ENCODE measurements at regions not wholly inside any gene's neighbourhood (a gene's known extent, or its start where the extent isn't known, plus 50 kb on each side); places are given as distances from the start of the nearest gene placed in this dataset.

DNA sequence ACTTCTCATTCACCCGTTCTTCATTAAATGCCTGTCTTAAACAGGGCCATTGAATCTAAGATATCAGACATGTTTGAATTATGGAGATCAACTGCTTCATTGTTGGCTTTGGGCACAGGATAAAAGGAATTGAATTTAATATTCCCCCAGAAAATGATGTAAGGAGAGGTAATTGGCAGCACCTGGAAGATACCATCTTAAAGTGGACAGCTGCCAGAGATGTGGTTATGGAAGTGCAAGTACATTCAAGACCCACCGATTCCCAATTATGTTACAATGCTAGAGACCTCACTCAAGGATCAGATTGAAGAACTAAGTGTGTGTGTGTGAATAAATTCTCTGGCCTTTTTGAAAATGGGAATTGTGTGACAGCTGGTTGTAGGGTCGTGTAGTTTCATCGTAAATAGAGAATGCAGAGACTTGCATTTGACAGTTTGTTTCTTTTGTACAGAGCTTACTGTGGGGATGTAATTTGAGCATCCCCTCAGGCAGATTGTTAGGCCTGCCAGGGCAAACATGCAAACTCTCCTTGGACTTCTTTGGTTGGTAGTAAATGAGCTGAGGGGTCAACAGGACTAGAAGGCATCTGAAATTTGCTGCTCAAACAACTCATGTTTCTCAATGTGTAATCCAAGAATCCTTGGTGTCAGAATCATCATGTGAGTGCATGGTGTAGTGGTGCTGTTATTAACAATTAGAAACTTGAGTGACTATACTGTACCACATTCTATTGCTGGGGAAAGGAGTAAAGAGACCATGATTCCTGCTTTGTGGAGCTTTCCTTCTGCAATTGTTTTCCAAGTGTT is 359.2 kb upstream of the THRB start:
- TF ChIP-seq, protein P1, sequence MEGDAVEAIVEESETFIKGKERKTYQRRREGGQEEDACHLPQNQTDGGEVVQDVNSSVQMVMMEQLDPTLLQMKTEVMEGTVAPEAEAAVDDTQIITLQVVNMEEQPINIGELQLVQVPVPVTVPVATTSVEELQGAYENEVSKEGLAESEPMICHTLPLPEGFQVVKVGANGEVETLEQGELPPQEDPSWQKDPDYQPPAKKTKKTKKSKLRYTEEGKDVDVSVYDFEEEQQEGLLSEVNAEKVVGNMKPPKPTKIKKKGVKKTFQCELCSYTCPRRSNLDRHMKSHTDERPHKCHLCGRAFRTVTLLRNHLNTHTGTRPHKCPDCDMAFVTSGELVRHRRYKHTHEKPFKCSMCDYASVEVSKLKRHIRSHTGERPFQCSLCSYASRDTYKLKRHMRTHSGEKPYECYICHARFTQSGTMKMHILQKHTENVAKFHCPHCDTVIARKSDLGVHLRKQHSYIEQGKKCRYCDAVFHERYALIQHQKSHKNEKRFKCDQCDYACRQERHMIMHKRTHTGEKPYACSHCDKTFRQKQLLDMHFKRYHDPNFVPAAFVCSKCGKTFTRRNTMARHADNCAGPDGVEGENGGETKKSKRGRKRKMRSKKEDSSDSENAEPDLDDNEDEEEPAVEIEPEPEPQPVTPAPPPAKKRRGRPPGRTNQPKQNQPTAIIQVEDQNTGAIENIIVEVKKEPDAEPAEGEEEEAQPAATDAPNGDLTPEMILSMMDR (IDR thresholded peaks at IDR 0.05): no peak
- no peak for TF ChIP-seq POLR2A (IDR thresholded peaks at IDR 0.05)
- intact Hi-C loops (cut with DNase I): no loop called here
- no peak overlapping the region for H3K27ac ChIP-seq
- no peaks in the 10 kb centered on the region for H3K9me3 ChIP-seq
- no peak for ATAC-seq
- no peak for DNase-seq
- no peaks in the 10 kb centered on the region for H3K27me3 ChIP-seq
- no peaks in the 10 kb centered on the region for H3K36me3 ChIP-seq (replicated peaks in 1 of 2; ENCODE audit: insufficient read depth in 1 of 2, low read depth in 2 of 2)
- WGBS, 2 donors: 59 to 61% methylated on average over 4 of the region's 4 CpGs
- no peaks in the 10 kb centered on the region for H3K4me1 ChIP-seq
- no peak overlapping the region for H3K4me3 ChIP-seq

DNA sequence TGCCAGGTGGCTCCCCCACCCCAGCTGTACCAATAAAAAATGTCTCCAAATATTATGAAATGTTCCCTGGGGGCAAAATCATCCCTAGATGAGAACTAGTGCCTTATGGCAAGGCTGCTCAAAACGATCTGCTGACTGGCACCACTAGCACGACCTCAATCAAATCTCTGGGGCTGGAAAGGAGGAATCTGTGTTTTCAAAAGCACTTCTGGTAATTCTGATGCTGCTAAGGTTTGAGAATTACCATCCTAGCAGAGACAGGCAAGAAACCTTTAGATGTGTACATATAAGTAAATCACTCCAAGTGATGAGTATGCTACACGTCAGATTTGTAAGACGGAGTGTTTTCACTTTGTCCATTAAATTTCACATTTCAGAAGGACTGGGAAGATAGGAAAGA is 360.1 kb upstream of the THRB start:
- no peak overlapping the region for H3K4me3 ChIP-seq
- no peaks in the 10 kb centered on the region for H3K27me3 ChIP-seq
- H3K9me3 ChIP-seq: no peaks in the 10 kb centered on the region
- TF ChIP-seq, protein P1 (IDR thresholded peaks at IDR 0.05): no peak
- no peak for TF ChIP-seq POLR2A (IDR thresholded peaks at IDR 0.05)
- no peak for ATAC-seq
- H3K36me3 ChIP-seq (replicated peaks in 1 of 2; ENCODE audit: insufficient read depth in 1 of 2, low read depth in 2 of 2): no peaks in the 10 kb centered on the region
- no peak overlapping the region for H3K27ac ChIP-seq
- H3K4me1 ChIP-seq: no peaks in the 10 kb centered on the region
- intact Hi-C loops (cut with DNase I): no loop called here
- WGBS, 2 donors: 70 to 81% methylated on average over 4 of the region's 4 CpGs
- DNase-seq: no peak

DNA sequence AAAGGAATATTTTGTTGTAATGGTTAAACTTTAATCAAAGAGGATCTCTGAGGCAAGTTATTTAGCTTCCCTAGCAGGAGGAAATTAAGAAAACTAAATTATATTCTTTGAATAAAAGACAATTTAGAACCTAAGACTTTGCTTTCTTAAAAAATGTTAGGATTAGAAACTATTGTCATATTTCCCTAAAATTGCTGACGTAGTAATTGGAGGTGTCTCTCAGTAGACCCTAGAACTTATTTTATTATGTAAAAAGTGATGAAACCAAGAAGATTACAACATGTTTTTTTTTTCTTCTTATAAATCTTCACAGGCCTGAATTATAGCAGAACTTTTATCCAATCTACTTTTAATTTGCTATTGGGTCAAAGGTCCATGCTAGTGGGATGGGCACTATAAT is 363.3 kb upstream of the THRB start:
- WGBS, 2 donors: 70 to 85% methylated on average over 1 of the region's 1 CpG
- H3K9me3 ChIP-seq: no peaks in the 10 kb centered on the region
- no peaks in the 10 kb centered on the region for H3K4me1 ChIP-seq
- H3K27me3 ChIP-seq: no peaks in the 10 kb centered on the region
- ATAC-seq: no peak
- H3K36me3 ChIP-seq (replicated peaks in 1 of 2; ENCODE audit: insufficient read depth in 1 of 2, low read depth in 2 of 2): no peaks in the 10 kb centered on the region
- no peak overlapping the region for H3K27ac ChIP-seq
- intact Hi-C loops (cut with DNase I): no loop called here
- no peak overlapping the region for H3K4me3 ChIP-seq
- TF ChIP-seq, protein P1 (IDR thresholded peaks at IDR 0.05): no peak
- TF ChIP-seq POLR2A (IDR thresholded peaks at IDR 0.05): no peak
- no peak for DNase-seq

DNA sequence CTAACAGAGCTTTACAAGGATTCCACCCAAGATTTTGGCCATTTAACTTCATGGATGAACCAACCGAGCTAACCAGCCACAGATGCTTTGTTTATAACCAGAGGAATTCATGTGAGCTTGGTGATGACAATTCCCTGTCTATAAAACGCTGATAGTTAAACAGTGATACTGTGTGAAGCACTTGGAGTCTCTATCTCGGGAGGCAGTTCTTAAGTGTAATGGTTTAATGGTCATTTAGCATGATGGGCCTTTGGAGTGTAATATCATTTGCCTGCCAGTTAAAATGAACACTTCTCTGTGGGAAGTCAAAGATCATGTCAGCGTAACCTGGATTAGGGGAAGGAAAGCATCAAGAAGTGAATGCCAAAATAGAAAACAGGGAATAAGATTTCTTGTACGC is 368.6 kb upstream of the THRB start:
- H3K36me3 ChIP-seq (replicated peaks in 1 of 2; ENCODE audit: insufficient read depth in 1 of 2, low read depth in 2 of 2): no peaks in the 10 kb centered on the region
- no peak overlapping the region for H3K4me3 ChIP-seq
- TF ChIP-seq, protein P1 (IDR thresholded peaks at IDR 0.05): no peak
- TF ChIP-seq POLR2A (IDR thresholded peaks at IDR 0.05): no peak
- DNase-seq: no peak
- intact Hi-C loops (cut with DNase I): no loop called here
- no peak for ATAC-seq
- no peak overlapping the region for H3K27ac ChIP-seq
- H3K4me1 ChIP-seq: no peaks in the 10 kb centered on the region
- 57 to 66% methylated on average over 5 of the region's 5 CpGs for WGBS, 2 donors
- H3K9me3 ChIP-seq: no peaks in the 10 kb centered on the region
- no peaks in the 10 kb centered on the region for H3K27me3 ChIP-seq

DNA sequence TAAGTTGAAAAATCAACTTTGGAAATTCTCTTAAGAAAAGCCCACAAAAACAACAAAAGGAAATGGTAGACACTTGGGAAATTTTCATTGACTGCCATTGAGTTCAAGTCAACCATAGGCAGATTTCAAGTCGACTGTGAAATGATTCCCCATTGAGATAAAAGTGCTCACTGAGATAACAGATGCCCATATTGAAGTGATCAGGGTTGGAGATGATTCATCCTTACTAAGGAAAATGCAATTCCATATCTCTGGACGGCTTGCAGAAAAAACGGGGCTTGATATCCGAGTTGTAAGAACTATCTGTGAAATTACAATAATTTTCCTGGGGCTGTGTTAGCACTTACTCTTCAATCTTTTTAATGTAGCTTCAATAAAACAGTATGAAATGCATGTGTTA is 373.1 kb upstream of the THRB start:
- ATAC-seq (no peak), DNase-seq (no peak)
- Histone ChIP-seq H3K9me3 (no peaks in the 10 kb centered on the region), H3K36me3 (replicated peaks in 1 of 2; ENCODE audit: insufficient read depth in 1 of 2, low read depth in 2 of 2) (no peaks in the 10 kb centered on the region), H3K4me1 (no peaks in the 10 kb centered on the region), H3K27me3 (no peaks in the 10 kb centered on the region), H3K4me3 (no peak overlapping the region), H3K27ac (no peak overlapping the region)
- TF ChIP-seq, protein P1 (IDR thresholded peaks at IDR 0.05): no peak
- TF ChIP-seq POLR2A (IDR thresholded peaks at IDR 0.05): no peak
- WGBS, 2 donors: 57 to 70% methylated on average over 4 of the region's 4 CpGs
- intact Hi-C loops (cut with DNase I): no loop called here
